SU-DHL-6 (cell line): ENCODE measurements at regions not wholly inside any gene's neighbourhood (a gene's known extent, or its start where the extent isn't known, plus 50 kb on each side); places are given as distances from the start of the nearest gene placed in this dataset.

Experiments used
- H2AFZ ChIP-seq: fragments of 200-600 bp; sonication (generic); 2 replicates; pipeline ENCODE4 v1.6.1; 2014; ENCODE audit warnings: low read depth, mild to moderate bottlenecking, moderate library complexity, mixed read lengths, antibody characterized with exemption, low read length; ENCODE audit not compliant: severe bottlenecking
- H3F3A ChIP-seq: fragments of 200-600 bp; shearing (Covaris generic); 2 replicates; pipeline ENCODE4 v1.6.0; 2016; ENCODE audit warnings: antibody characterized with exemption, mild to moderate bottlenecking; ENCODE audit not compliant: insufficient read depth
- H3K27ac ChIP-seq: fragments of 200-600 bp; sonication (generic); 2 replicates; pipeline ENCODE4 v1.5.1; 2016; ENCODE audit warnings: low read depth, mild to moderate bottlenecking, low read length, moderate library complexity, mixed read lengths
- H3K27me3 ChIP-seq: fragments of 200-600 bp; sonication (generic), shearing (Covaris generic); 2 replicates; pipeline ENCODE4 v1.6.0; 2014; ENCODE audit warnings: mild to moderate bottlenecking, low read length
- H3K36me3 ChIP-seq: fragments of 200-600 bp; sonication (generic); 2 replicates; pipeline ENCODE4 v1.6.1; 2014; ENCODE audit warnings: mild to moderate bottlenecking, low read length, mixed read lengths
- H3K4me2 ChIP-seq: fragments of 300-600, 200-600 bp; shearing (Covaris generic), sonication (generic); 2 replicates; pipeline ENCODE4 v1.6.0; 2014; ENCODE audit warnings: low read length, low read depth, mild to moderate bottlenecking; ENCODE audit not compliant: poor library complexity, severe bottlenecking
- H3K4me3 ChIP-seq: fragments of 200-600 bp; sonication (generic); 2 replicates; pipeline ENCODE4 v1.5.1; 2014; ENCODE audit warnings: antibody characterized with exemption, low read length, mild to moderate bottlenecking, mixed read lengths; ENCODE audit not compliant: insufficient read depth, poor library complexity, severe bottlenecking
- H3K79me2 ChIP-seq: fragments of 200-600 bp; sonication (generic); 2 replicates; pipeline ENCODE4 v1.6.1; 2014; ENCODE audit warnings: mild to moderate bottlenecking, low read length, moderate library complexity; ENCODE audit not compliant: insufficient read depth
- H3K9ac ChIP-seq: fragments of 200-600 bp; sonication (generic); 2 replicates; pipeline ENCODE4 v1.7.0; 2014; ENCODE audit warnings: mild to moderate bottlenecking, low read length
- H3K9me2 ChIP-seq: fragments of 200-600 bp; sonication (generic); replicated peaks from 2 replicates; pipeline ENCODE4 v1.6.1; 2014; ENCODE audit warnings: low read length; ENCODE audit not compliant: insufficient read depth
- H3K9me3 ChIP-seq: fragments of 200-600 bp; sonication (generic); 2 replicates; pipeline ENCODE4 v1.6.1; 2014; ENCODE audit warnings: low read length, mixed read lengths; ENCODE audit not compliant: insufficient read depth
- H4K20me1 ChIP-seq: fragments of 200-600 bp; sonication (generic); 2 replicates; pipeline ENCODE4 v1.6.1; 2014; ENCODE audit warnings: low read depth, mild to moderate bottlenecking, antibody characterized with exemption, low read length, moderate library complexity, mixed read lengths
- EZH2phosphoT487 ChIP-seq: fragments of 200-600 bp; sonication (generic), shearing (Covaris generic); conservative IDR thresholded peaks from 2 replicates; pipeline ENCODE4 v1.6.1; 2018; ENCODE audit warnings: mild to moderate bottlenecking, antibody characterized with exemption, low read length, moderate library complexity, mixed read lengths
- TF ChIP-seq, protein P1 (sequence below): fragments of 200-600 bp; sonication (generic); IDR thresholded peaks from one replicate; pipeline ENCODE4 v1.5.1; 2017; ENCODE audit warnings: antibody characterized with exemption, mild to moderate bottlenecking, low read length, moderate library complexity; ENCODE audit not compliant: insufficient read depth, poor library complexity, severe bottlenecking

DNA sequence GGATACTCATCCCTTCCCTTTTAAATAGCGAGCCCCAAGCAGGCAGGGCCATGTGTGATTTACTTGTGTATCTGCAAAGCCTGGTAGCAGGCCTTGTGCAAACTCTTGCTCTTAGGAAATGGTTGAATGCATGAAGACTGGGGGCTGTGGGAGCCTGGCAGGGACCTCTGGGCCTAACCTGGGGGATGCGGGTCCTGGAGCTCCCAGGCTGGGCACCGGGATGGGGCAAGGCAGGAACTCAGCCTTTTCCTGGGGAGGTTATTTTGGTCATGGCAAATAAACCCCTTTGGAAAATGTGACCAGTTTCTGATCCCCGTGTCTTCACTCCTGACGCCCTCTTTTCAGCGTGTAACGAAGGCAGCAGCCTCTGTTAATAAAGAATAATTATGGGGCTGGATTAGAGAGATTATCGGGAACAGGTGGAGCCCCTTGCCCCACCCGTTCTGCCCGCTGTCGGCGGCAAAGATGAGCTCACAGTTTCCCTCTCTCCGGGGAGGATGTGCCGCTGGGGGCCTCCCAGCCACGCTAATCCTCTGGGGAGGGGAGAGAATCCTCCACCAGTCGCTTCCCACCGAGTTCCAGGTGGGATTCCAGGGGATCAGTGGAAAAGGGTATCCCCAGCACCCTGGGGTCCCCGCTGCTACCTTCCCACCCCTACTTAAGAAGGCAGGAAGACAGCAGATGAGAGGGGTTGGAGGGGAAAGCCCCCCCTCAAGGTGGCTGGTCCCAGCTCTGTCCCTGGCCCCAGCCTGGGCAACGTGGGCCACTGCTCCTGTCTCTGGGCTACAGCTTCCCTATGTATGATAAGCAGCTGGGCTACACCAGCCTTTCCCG is 69.7 kb upstream of the WNT4 start:
- H3K4me2 ChIP-seq: no peak overlapping the region

DNA sequence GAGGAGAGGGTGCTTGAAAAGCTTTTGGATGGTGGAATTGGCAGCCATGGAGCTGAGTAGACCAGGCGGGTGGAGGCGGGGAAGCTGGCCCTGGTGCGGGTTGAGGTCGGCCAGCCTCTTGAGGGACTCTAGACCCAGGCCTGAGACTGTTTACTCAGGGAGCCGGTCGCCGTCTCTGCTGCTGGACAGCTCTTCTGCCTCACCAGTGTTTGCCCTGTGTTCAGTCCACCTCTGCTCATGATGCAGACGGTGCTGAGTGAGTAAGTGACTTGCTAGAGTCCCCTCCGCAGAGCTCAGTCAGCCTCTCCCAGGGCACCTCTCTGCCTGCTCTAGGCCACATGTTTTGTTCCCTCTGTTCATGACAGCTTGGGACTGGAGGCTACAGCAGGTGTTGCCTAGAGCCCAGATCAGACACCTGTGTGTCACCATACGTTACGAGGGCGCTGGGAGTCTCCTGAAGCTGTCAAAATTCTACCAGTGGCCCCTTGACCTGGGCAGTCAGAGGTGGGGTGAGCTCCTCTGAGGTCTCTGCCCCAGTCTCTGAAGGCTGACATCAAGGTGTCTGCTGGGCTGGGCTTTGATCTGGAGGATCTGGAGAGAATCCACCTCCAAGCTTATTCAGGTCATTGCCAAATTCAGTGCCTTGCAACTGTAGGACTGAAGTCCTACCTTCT is 73.5 kb upstream of the WNT4 start:
- Histone ChIP-seq H3K4me3 (no peak overlapping the region), H3K9me2 (no peaks in the 10 kb centered on the region), H3K79me2 (no peaks in the 10 kb centered on the region), H3K27ac (no peak overlapping the region), H2AFZ (no peak overlapping the region), H4K20me1 (no peaks in the 10 kb centered on the region), H3K9ac (no peak overlapping the region), H3F3A (no peaks in the 10 kb centered on the region), H3K36me3 (no peaks in the 10 kb centered on the region), H3K4me2 (no peak overlapping the region), H3K9me3 (no peaks in the 10 kb centered on the region), H3K27me3 (no peaks in the 10 kb centered on the region)
- TF ChIP-seq, protein P1, sequence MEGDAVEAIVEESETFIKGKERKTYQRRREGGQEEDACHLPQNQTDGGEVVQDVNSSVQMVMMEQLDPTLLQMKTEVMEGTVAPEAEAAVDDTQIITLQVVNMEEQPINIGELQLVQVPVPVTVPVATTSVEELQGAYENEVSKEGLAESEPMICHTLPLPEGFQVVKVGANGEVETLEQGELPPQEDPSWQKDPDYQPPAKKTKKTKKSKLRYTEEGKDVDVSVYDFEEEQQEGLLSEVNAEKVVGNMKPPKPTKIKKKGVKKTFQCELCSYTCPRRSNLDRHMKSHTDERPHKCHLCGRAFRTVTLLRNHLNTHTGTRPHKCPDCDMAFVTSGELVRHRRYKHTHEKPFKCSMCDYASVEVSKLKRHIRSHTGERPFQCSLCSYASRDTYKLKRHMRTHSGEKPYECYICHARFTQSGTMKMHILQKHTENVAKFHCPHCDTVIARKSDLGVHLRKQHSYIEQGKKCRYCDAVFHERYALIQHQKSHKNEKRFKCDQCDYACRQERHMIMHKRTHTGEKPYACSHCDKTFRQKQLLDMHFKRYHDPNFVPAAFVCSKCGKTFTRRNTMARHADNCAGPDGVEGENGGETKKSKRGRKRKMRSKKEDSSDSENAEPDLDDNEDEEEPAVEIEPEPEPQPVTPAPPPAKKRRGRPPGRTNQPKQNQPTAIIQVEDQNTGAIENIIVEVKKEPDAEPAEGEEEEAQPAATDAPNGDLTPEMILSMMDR: no peak
- TF ChIP-seq EZH2phosphoT487: no peak

More for the DNA sequence above, 69.7 kb upstream of the WNT4 start:
- Histone ChIP-seq H3K27ac (no peak overlapping the region), H2AFZ (no peak overlapping the region), H3K9me2 (no peaks in the 10 kb centered on the region), H3F3A (no peaks in the 10 kb centered on the region), H3K4me3 (no peak overlapping the region), H3K9ac (no peak overlapping the region), H3K36me3 (no peaks in the 10 kb centered on the region), H3K9me3 (no peaks in the 10 kb centered on the region), H4K20me1 (no peaks in the 10 kb centered on the region), H3K79me2 (no peaks in the 10 kb centered on the region), H3K27me3 (no peaks in the 10 kb centered on the region)
- TF ChIP-seq EZH2phosphoT487: no peak
- TF ChIP-seq, protein P1: no peak

DNA sequence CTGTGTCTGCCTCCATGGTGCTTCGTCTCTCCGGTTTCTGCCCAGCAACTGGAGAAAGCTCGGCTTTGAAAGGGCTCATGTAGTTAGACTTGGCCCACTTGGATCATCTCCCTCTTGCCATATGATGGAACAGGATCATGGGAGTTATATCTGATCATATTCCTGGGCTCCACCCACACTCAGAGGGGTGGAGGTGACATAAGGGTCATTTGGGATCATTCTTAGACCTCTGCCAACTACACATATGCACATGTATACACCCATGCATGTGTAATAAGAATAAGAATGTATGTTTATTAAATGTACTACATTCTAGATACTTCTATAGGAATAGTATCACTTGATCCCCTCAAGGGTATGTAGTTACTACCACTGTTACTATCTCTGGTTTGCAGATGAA is 74.1 kb upstream of the WNT4 start:
- Histone ChIP-seq H3F3A (no peaks in the 10 kb centered on the region), H4K20me1 (no peaks in the 10 kb centered on the region), H3K27ac (no peak overlapping the region), H3K9me2 (no peaks in the 10 kb centered on the region), H3K4me3 (no peak overlapping the region), H3K36me3 (no peaks in the 10 kb centered on the region), H3K27me3 (no peaks in the 10 kb centered on the region), H3K9ac (no peak overlapping the region), H3K9me3 (no peaks in the 10 kb centered on the region), H3K79me2 (no peaks in the 10 kb centered on the region), H3K4me2 (no peak overlapping the region), H2AFZ (no peak overlapping the region)
- no peak for TF ChIP-seq EZH2phosphoT487
- TF ChIP-seq, protein P1: no peak
